ENCODE measurements at regions not wholly inside any gene's neighbourhood (a gene's known extent, or its start where the extent isn't known, plus 50 kb on each side); places are given as distances from the start of the nearest gene placed in this dataset.

GRCh38 chr19:28940751-28941500 lies 272.0 kb downstream of the UQCRFS1 start:
- no peaks in the 10 kb centered on the region for H3K9me3 ChIP-seq (replicated peaks)
- H3K4me1 ChIP-seq = peaks cover 18% of the 10 kb centered on the region
- intact Hi-C loops (cut with micrococcal nuclease) = no loop called here
- H3K36me3 ChIP-seq = no peaks in the 10 kb centered on the region
- no peak for DNase-seq
- no peak overlapping the region for H3K4me3 ChIP-seq
- no peaks in the 10 kb centered on the region for H3K27me3 ChIP-seq (ENCODE audit: low read depth)
- H3K27ac ChIP-seq (replicated peaks) = no peak overlapping the region
- TF ChIP-seq CTCF (IDR thresholded peaks at IDR 0.05; ENCODE audit: borderline replicate concordance) = no peak

GRCh38 chr19:28939236-28939635 lies 273.7 kb downstream of the UQCRFS1 start:
- Histone ChIP-seq H3K27me3 (ENCODE audit: low read depth) (no peaks in the 10 kb centered on the region), H3K36me3 (no peaks in the 10 kb centered on the region), H3K9me3 (replicated peaks) (no peaks in the 10 kb centered on the region), H3K4me1 (peaks cover 18% of the 10 kb centered on the region), H3K4me3 (no peak overlapping the region), H3K27ac (replicated peaks) (no peak overlapping the region)
- DNase-seq = no peak
- TF ChIP-seq CTCF (IDR thresholded peaks at IDR 0.05; ENCODE audit: borderline replicate concordance) = no peak
- intact Hi-C loops (cut with micrococcal nuclease) = no loop called here

- H3K4me1 ChIP-seq = peaks cover 7% of the 10 kb centered on the region
- H3K27me3 ChIP-seq (ENCODE audit: low read depth) = peaks cover 11% of the 10 kb centered on the region
- intact Hi-C loops (cut with micrococcal nuclease) = no loop called here
- H3K27ac ChIP-seq (replicated peaks) = no peak overlapping the region
- no peak overlapping the region for H3K4me3 ChIP-seq
- no peak for DNase-seq
- no peak for TF ChIP-seq CTCF (IDR thresholded peaks at IDR 0.05; ENCODE audit: borderline replicate concordance)
- H3K9me3 ChIP-seq (replicated peaks) = no peaks in the 10 kb centered on the region
- H3K36me3 ChIP-seq = no peaks in the 10 kb centered on the region
Observed at GRCh38 chr19:28936001-28936400, 276.9 kb downstream of the UQCRFS1 start.

- no peaks in the 10 kb centered on the region for H3K9me3 ChIP-seq (replicated peaks)
- no peak for TF ChIP-seq CTCF (IDR thresholded peaks at IDR 0.05; ENCODE audit: borderline replicate concordance)
- H3K4me3 ChIP-seq = no peak overlapping the region
- DNase-seq = no peak
- peaks cover 12% of the 10 kb centered on the region for H3K27me3 ChIP-seq (ENCODE audit: low read depth)
- no peak overlapping the region for H3K27ac ChIP-seq (replicated peaks)
- no peaks in the 10 kb centered on the region for H3K4me1 ChIP-seq
- intact Hi-C loops (cut with micrococcal nuclease) = no loop called here
- no peaks in the 10 kb centered on the region for H3K36me3 ChIP-seq
Observed at GRCh38 chr19:28934631-28935030, 278.3 kb downstream of the UQCRFS1 start.

- no peak for DNase-seq
- H3K36me3 ChIP-seq = no peaks in the 10 kb centered on the region
- H3K27ac ChIP-seq (replicated peaks) = no peak overlapping the region
- intact Hi-C loops (cut with micrococcal nuclease) = no loop called here
- no peaks in the 10 kb centered on the region for H3K9me3 ChIP-seq (replicated peaks)
- no peak for TF ChIP-seq CTCF (IDR thresholded peaks at IDR 0.05; ENCODE audit: borderline replicate concordance)
- H3K27me3 ChIP-seq (ENCODE audit: low read depth) = peaks cover 12% of the 10 kb centered on the region
- H3K4me3 ChIP-seq = no peak overlapping the region
- no peaks in the 10 kb centered on the region for H3K4me1 ChIP-seq
Observed at GRCh38 chr19:28933039-28933438, 279.9 kb downstream of the UQCRFS1 start.

All from left ventricle myocardium inferior (tissue), 1 donor.